HG02981 (cell line): ENCODE measurements at regions not wholly inside any gene's neighbourhood (a gene's known extent, or its start where the extent isn't known, plus 50 kb on each side); places are given as distances from the start of the nearest gene placed in this dataset.

ENCODE experiments used
- ATAC-seq: cut with Tn5 transposase; IDR thresholded peaks from one replicate; pipeline ENCODE4 v1.9.1; 2021; ENCODE audit warnings: mild to moderate bottlenecking, moderate library complexity; ENCODE audit not compliant: unreplicated experiment

GRCh38 chr5:142435410-142436115 is 110.7 kb upstream of the SPRY4 start:
- no peak for ATAC-seq

- ATAC-seq: no peak
These were observed 109.4 kb upstream of the SPRY4 start for GRCh38 chr5:142434322-142434612.

- ATAC-seq: no peak
These were observed 108.9 kb upstream of the SPRY4 start for GRCh38 chr5:142433526-142434321.

- ATAC-seq: peak; percentile 43
These were observed 108.1 kb upstream of the SPRY4 start for GRCh38 chr5:142432961-142433360.

DNA sequence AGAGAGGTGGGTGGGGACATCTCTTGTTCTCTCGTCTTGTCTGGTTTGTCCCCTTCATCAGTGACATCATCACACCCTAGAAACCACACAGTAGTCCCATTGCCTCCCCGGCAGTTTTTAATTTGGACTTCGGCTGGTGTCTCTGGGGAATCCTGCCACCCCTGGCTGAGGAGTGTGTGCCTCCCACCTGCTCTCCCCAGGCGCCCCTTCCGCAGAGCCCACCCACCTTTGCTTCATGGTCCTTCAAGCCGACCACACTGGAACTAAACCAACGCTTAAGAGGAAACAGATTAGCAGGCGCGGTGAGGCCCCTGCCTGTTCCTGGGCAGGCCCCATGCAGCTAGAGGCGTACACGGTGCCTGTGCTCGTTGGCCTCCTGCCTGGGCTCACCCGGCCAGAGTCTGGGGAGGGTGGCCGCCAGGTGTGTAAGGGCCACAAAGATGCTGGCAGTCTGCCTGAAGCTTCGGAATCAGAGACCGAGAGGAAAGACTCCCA is 107.6 kb upstream of the SPRY4 start:
- peak; percentile 55 for ATAC-seq

DNA sequence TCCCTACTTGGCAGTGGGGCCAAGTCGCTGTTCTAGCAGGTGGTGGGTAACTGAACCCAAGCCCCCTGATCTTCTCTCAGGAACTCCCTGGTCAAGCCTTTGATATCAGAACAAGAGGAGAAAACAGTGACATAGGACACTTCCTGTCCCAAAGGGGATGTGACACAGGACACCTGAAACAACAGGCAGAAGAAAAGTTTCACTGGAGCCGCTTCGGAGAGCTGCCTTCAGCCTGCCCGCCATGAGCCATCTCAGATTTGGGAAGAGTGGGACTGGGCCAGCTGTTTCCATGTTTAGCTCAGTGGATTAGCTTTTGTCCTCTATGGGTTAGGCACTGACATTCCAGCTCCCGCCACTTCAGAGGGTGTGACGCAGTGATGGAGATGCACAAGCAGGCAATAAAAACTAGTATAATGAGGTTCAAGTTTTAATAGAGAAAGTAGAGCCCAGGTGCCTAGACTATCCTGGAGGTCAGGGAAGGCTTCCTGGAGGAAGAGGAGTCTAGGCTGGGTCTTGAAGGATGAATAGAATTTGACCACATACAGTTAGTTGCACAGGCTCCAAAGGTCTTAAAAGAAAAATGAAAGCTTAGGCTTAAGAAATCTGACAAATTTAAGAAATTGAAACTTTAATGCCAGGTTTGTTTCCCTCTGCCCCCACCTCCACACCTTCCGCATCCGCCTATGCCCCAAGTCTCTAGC is 104.1 kb upstream of the SPRY4 start:
- ATAC-seq: no peak

GRCh38 chr5:142428036-142428772 is 103.4 kb upstream of the SPRY4 start:
- no peak for ATAC-seq

GRCh38 chr5:142427529-142427928 is 102.7 kb upstream of the SPRY4 start:
- no peak for ATAC-seq

DNA sequence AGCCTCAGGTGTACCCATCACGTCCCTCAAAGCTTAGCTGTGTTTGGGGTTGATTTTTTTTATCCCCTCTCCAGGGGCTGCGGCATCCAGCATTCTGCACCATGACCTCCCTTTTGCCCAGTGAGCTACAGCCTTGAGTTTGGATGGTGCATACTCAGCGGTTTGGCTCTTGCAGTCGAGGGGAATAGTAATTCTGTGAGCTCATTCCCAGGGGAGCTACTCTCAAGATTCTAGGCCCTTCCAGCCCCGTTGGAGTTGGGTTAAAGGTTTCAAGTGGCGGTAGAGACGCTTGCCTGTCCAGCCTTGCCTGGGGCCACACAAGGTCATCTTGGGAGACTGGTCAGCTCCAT is 102.2 kb upstream of the SPRY4 start:
- no peak for ATAC-seq

DNA sequence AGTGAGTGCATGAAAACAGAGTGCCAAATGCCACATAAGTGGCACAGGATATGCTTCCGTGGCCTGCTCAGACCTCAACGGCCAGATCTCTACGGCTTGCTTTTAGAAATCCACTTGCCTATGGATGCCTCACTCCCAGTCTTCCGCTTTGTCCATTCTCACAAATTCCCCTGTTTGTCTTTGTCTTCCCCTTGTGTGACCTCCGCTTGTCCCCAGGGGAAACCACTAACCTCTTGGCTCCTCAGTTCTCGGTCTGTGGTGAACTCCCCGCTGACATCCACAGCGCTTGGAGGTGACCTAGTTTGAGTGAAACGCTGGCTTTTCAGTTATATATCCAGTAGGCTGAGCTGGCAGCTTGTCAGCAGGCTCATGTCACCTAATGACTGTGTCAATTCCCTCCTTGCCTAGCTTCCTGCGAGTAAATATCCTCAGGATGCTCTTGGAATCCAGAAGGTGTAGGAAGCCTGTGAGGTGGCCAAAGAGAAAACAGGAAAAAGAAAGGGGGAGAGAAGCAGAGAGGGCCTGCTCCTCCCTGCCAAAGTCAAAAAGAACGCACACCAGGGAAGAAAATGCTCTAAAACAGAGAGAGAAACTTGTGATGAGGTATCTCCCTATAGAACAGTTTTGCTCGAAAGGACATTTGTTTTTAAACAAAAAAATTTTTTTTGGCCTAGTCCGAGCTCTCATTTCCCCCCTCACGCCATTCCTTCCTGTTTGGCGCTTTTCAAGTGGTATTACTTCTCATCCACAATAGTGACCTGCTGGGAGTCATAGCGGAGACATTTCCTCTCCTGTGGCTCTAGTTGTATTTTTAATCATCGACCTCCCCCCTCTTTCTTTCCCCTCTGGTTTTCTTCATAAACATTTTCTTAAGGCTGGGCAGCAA is 101.6 kb upstream of the SPRY4 start:
- no peak for ATAC-seq

- ATAC-seq: no peak
These were observed 100.7 kb upstream of the SPRY4 start for GRCh38 chr5:142425286-142426065.

GRCh38 chr5:142422429-142422828 is 97.6 kb upstream of the SPRY4 start:
- no peak for ATAC-seq

DNA sequence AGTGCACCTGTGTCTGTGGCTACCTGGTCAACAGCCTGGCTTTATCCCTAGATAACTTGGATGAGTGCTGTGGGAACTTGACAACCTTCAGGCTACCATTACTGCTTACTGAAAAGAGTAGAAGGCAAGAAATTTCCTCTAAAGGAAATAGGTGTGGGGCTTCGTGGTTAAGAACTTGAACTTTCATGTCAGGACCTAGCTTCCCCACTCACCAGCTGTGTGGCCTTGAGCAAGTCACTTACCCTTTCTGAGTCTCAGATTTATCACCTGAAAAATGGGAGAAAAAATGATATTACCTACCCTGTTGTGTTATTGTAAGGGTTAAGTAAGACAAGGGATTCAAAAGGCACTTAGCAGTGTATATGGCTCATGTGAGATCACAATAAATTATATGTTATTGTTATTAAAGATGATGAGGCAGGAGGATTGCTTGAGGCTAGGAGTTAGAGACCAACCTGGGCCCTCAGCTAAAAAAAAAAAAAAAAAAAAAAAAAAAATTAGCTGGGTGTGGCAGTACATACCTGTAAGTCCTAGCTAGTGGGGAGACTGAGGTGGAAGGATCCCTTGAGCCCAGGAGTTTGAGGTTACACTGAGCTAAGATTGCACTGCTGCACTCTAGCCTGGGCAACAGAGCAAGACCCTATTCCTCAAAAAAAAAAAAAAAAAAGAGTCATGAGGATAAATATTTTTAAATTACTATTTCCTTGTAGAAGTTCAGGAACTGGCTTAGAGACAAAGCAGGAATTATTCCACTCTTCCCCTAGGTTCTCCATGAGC is 97.0 kb upstream of the SPRY4 start:
- ATAC-seq: no peak

- no peak for ATAC-seq
These were observed 96.4 kb upstream of the SPRY4 start for GRCh38 chr5:142421228-142421617.

- ATAC-seq: peak; percentile 45
These were observed 95.9 kb upstream of the SPRY4 start for GRCh38 chr5:142420561-142421227.

GRCh38 chr5:142412581-142412980 is 87.8 kb upstream of the SPRY4 start:
- no peak for ATAC-seq

GRCh38 chr5:142411656-142412425 is 87.0 kb upstream of the SPRY4 start:
- no peak for ATAC-seq
